ENCODE measurements at regions not wholly inside any gene's neighbourhood (a gene's known extent, or its start where the extent isn't known, plus 50 kb on each side); places are given as distances from the start of the nearest gene placed in this dataset.

- no peak for DNase-seq (ENCODE audit: extremely low read depth, insufficient read length)
- H3K36me3 ChIP-seq (ENCODE audit: control insufficient read depth, insufficient read depth, low read length), result no peaks in the 10 kb centered on the region
- no peak overlapping the region for H3K4me3 ChIP-seq (replicated peaks; ENCODE audit: low read depth, low read length)
- H3K27me3 ChIP-seq (replicated peaks; ENCODE audit: control insufficient read depth, insufficient read depth, low read length), result no peaks in the 10 kb centered on the region
- no peak for TF ChIP-seq CTCF (IDR thresholded peaks at IDR 0.05; ENCODE audit: insufficient read depth, low read length, poor library complexity, severe bottlenecking)
Measured at GRCh38 chr3:31232055-31233025, 300.4 kb upstream of the STT3B start.

- Histone ChIP-seq H3K4me3 (replicated peaks; ENCODE audit: low read depth, low read length) (no peak overlapping the region), H3K27me3 (replicated peaks; ENCODE audit: control insufficient read depth, insufficient read depth, low read length) (no peaks in the 10 kb centered on the region), H3K36me3 (ENCODE audit: control insufficient read depth, insufficient read depth, low read length) (no peaks in the 10 kb centered on the region)
- no peak for DNase-seq (ENCODE audit: extremely low read depth, insufficient read length)
- TF ChIP-seq CTCF (IDR thresholded peaks at IDR 0.05; ENCODE audit: insufficient read depth, low read length, poor library complexity, severe bottlenecking), result no peak
Measured at GRCh38 chr3:31234145-31234544, 298.6 kb upstream of the STT3B start.

- TF ChIP-seq CTCF (IDR thresholded peaks at IDR 0.05; ENCODE audit: insufficient read depth, low read length, poor library complexity, severe bottlenecking), result no peak
- Histone ChIP-seq H3K27me3 (replicated peaks; ENCODE audit: control insufficient read depth, insufficient read depth, low read length) (no peaks in the 10 kb centered on the region), H3K36me3 (ENCODE audit: control insufficient read depth, insufficient read depth, low read length) (no peaks in the 10 kb centered on the region), H3K4me3 (replicated peaks; ENCODE audit: low read depth, low read length) (no peak overlapping the region)
- DNase-seq (ENCODE audit: extremely low read depth, insufficient read length), result no peak
Measured at GRCh38 chr3:31235062-31235700, 297.5 kb upstream of the STT3B start.

- H3K4me3 ChIP-seq (replicated peaks; ENCODE audit: low read depth, low read length), result no peak overlapping the region
- DNase-seq (ENCODE audit: extremely low read depth, insufficient read length), result no peak
- H3K36me3 ChIP-seq (ENCODE audit: control insufficient read depth, insufficient read depth, low read length), result no peaks in the 10 kb centered on the region
- TF ChIP-seq CTCF (IDR thresholded peaks at IDR 0.05; ENCODE audit: insufficient read depth, low read length, poor library complexity, severe bottlenecking), result no peak
- H3K27me3 ChIP-seq (replicated peaks; ENCODE audit: control insufficient read depth, insufficient read depth, low read length), result no peaks in the 10 kb centered on the region
Measured at GRCh38 chr3:31237887-31238286, 294.8 kb upstream of the STT3B start.

GRCh38 chr3:31240013-31240412 is 292.7 kb upstream of the STT3B start:
- Histone ChIP-seq H3K36me3 (ENCODE audit: control insufficient read depth, insufficient read depth, low read length) (no peaks in the 10 kb centered on the region), H3K27me3 (replicated peaks; ENCODE audit: control insufficient read depth, insufficient read depth, low read length) (no peaks in the 10 kb centered on the region), H3K4me3 (replicated peaks; ENCODE audit: low read depth, low read length) (no peak overlapping the region)
- DNase-seq (ENCODE audit: extremely low read depth, insufficient read length), result no peak
- TF ChIP-seq CTCF (IDR thresholded peaks at IDR 0.05; ENCODE audit: insufficient read depth, low read length, poor library complexity, severe bottlenecking), result no peak
